ENCODE measurements at regions not wholly inside any gene's neighbourhood (a gene's known extent, or its start where the extent isn't known, plus 50 kb on each side); places are given as distances from the start of the nearest gene placed in this dataset.
"Not testable (repeated sequence)": the region's sequence is repeated elsewhere in the genome, so short reads cannot be mapped to it uniquely, and the experiment has no call there.

DNA sequence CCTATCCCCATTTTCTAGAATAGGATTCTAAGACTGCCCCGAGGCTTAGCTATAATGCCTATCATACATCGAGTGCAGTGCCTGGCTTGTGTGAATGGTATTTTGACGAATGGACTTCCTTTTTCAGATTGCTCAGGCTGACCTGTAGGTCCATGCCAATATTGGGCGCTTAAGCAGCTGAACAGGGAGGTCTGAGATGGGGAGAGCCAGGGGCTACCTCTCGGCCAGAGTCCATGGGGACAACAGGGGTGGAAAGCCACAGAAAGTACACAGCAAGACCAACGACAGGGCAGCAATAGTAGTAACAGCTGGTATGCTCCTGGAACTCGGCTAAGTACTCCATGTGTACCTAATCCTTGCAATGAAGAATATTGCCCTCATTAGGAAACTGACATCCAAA is 91.7 kb upstream of the WSCD1 start:
- no peak for DNase-seq

DNA sequence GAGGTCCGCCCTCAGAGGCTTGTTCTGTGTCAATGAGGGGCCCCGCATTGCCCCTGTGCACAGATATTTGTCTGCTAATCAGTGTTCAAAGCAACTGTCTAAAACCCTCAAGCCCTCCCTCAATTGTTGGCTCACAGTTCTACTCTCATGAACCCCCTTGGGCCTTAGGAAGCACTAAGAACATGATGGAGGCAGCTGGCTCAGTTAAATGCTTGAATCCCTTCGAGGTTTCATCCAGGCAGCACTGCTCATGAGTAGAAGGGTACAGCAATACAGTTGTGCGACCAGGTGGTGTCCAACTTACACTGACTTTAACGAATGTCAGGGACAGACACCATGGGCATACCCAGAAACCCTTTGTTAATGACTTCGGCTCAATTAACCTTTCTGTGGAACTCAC is 89.2 kb upstream of the WSCD1 start:
- no peak for DNase-seq

DNA sequence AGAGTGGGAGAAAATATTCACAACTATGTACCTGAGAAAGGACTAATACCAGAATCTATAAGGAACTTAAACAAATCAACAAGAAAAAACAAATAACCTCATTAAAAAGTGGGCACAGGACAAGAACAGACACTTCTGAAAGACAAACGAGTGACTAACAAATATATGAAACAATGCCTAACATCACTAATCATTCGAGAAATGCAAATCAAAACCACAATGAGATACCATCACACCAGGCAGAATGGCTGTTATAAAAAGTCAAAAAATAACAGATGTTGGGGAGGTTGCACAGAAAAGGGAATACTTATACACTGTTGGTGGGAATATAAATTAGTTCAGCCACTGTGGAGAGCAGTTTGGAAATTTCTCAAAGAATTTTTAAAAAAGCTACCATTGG is 83.5 kb upstream of the WSCD1 start:
- DNase-seq = no peak

DNA sequence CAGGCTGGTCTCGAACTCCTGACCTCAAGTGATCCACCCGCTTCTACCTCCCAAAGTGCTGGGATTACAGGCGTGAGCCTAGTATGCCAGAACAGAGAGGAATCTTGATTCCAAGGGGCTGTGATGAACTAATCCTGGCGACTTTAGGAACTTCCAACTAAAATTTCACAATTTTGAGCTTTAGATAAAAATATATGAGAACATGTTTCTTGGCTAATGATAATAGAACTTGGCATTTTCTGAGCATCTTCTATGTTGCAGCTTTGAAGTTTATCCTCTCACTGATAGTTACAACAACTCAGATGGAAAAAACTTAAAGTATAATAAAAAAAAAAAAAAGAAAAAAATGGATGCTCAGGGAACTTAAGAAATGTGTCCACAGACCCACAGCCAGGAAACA is 69.8 kb upstream of the WSCD1 start:
- no peak for DNase-seq

DNA sequence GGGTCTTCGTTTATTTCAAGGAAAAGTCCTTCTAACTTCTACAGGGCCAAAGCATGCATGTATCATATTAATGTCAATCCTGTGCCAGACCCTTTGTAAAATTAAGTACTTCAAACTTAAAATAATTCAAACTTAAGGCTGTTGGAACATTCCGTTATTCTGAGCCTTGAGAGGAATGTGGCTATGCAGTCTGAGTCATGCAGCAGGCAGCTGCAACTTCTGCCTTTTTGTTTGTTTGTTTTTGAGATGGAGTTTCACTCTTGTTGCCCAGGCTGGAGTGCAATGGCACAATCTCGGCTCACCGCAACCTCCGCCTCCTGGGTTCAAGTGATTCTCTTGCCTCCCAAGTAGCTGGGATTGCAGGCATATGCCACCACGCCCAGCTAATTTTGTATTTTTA is 67.0 kb upstream of the WSCD1 start:
- DNase-seq = not testable (repeated sequence)

DNA sequence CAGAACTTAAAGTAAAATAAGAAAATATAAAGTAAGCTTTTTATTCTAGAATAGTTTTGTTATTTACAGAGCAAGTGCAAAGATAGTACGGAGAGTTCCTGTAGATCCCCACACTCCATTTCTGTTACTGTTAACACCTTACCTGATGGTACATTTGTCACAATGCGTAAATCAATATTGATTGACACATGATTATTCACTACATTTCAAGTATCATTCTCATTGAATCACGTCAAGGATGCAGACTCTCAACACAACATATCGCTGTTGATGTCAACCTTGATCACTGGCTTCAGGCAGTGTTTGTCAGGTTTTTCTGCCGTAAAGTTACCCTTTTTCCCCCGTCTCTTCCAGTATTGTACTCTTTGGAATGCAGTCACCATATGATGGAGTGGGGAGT is 64.2 kb upstream of the WSCD1 start:
- no peak for DNase-seq

DNA sequence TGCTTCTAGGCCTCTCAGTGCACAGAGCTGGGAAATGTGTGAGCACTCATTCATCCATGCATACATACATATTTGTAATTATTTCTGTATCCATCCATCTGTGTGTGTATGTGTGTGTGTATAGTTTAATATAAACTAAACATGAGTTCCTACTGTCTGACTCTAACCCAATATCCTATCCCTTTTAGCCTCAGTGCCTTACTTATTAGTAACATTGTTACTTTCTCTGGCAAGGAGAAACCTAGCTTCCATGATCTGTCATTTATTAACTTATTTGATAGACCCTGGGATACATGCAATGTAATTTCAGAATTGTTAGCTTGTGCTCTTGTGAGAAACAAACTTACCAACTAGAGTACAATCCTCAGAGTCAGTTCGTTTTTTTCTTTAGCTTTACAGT is 59.0 kb upstream of the WSCD1 start:
- no peak for DNase-seq

DNA sequence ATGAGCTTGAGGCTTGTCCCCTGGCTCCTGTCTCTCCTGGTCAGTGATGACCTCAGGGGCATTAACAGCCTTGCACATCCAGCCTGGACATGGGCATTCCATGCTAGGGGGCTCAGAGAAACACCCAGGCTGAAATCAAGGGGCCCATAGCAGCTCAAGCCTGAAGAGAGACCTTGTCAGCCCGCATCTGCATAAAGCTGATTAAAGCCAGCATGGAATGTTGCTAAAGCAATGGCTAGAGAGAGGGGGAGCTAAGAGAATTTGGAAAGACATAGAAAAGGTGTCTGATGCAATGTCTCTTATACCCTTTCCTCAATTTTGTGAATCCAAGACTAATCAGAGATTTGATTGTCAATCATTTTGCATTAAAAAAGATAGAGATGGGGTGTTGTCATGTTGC is 51.4 kb upstream of the WSCD1 start:
- DNase-seq = no peak

DNA sequence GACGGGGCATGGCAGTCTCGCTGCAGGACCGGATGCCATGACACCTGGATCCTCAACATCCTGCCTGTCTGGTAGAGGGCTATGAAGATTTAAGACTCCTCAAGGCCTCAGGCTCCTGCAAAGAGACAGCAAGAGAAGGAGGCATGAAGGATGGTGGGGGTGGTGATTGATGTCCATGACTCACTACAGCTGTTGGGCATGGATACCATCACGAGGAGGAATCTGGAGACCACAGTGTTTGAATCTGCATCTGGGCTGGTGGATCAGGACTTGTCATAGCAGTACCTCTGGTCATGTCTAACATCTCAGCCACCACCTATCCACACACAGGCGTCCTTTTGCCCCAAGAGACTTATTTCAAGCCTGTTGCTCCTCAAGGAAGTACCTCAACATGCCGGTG is 50.2 kb upstream of the WSCD1 start:
- no peak for DNase-seq

DNA sequence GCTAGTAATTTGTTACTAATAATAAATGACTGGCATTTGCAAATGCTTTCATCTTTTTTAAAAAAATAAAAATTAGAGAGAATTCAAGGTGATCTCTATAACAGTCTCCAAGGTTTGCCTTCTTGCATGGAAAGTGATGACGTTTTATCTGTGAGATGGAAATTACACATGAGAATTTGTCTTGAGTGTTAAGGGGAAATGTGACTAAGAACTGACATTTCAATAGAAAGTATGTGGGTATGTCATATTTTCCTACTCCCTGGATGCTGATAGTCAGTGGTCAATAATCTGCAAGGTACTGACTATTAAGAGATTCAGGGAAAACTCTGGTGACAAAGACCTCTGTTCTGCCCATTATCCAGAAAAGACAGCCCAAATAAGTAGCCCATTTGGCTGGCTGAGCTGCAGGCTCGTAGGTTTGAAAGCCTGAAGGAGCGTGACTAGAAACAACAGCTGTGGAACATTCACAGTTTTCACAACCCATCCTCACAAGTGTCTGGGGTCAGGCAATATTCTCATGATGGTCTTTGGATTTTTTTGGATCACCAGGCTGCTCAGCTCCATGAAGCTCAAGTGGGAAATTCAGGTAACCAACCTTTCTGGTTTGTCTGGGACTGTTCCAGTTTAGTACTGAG is 49.7 kb upstream of the WSCD1 start:
- no peak for DNase-seq
